BE2C (cell line): ENCODE measurements at regions not wholly inside any gene's neighbourhood (a gene's known extent, or its start where the extent isn't known, plus 50 kb on each side); places are given as distances from the start of the nearest gene placed in this dataset.
A peak's percentile ranks its signal among the peaks of the same experiment; 100 is the strongest.

Source experiments
- DNase-seq: peaks from one replicate; pipeline ENCODE4 v3.0.0-alpha.2; 2020
- H3K27me3 ChIP-seq: fragments of 250-450 bp; sonication (Bioruptor Pico); 2 replicates; pipeline ENCODE4 v1.5.1; 2020; ENCODE audit warnings: mild to moderate bottlenecking
- H3K36me3 ChIP-seq: fragments of 250-450 bp; sonication (Bioruptor Pico); 2 replicates; pipeline ENCODE4 v1.5.1; 2020; ENCODE audit warnings: mild to moderate bottlenecking
- H3K4me1 ChIP-seq: fragments of 250-450 bp; sonication (Bioruptor Pico); 2 replicates; pipeline ENCODE4 v1.5.1; 2020
- H3K4me3 ChIP-seq: 2 replicates; pipeline ENCODE4 v1.5.1; 2011; ENCODE audit warnings: low read depth, low read length
- H3K9me3 ChIP-seq: fragments of 250-450 bp; sonication (Bioruptor Pico); 2 replicates; pipeline ENCODE4 v1.5.1; 2020
- CTCF ChIP-seq: IDR thresholded peaks from 2 replicates; pipeline ENCODE4 v1.5.1; 2012; ENCODE audit warnings: mild to moderate bottlenecking, low read depth, low read length

DNA sequence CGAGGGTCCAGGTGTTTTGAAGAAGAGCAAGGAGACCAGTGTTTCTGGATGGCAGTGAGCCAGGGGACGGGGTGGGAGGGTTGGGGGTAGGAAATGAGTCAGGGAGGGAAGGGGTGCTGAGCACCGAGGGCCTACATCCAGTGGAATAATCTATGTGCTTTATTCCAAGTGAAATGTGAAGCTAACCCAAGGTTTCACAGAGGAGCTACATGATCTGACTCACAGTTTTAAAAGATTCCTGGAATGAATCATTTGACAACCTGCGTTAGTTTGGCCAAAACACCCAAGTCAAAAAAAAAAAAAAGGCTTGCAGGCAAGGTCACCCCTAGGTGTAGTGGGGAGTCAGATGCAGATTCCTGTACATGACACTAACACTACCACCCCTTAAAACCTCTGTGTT lies 419.7 kb upstream of the MEX3C start:
- H3K36me3 ChIP-seq: no peaks in the 10 kb centered on the region
- no peak for DNase-seq
- no peak overlapping the region for H3K4me3 ChIP-seq
- no peaks in the 10 kb centered on the region for H3K4me1 ChIP-seq
- no peaks in the 10 kb centered on the region for H3K9me3 ChIP-seq
- TF ChIP-seq CTCF: no peak
- H3K27me3 ChIP-seq: no peaks in the 10 kb centered on the region

- no peak for TF ChIP-seq CTCF
- no peak for DNase-seq
Measured at GRCh38 chr18:51617572-51618260, 420.2 kb upstream of the MEX3C start.

DNA sequence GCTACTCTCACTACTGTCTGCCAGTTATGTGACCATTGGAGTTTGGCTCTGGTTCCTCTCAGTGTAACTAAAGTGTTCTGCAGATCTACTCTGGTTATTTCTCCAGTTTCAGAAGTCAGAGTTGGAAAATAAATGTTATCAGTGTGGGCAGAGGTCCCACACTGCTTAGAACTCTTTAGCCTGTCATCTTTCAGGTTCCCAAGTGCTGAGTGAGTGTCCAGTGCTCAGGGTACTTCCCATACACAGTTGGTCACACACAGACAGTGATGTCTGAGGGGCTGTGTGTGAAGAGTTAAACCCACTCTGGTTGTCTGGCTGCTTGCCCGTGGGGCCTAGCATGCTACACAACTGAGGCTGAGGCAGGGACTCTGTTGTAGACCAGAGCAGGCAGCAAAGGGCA lies 421.8 kb upstream of the MEX3C start:
- Histone ChIP-seq H3K4me3 (no peak overlapping the region), H3K9me3 (no peaks in the 10 kb centered on the region), H3K36me3 (no peaks in the 10 kb centered on the region), H3K27me3 (no peaks in the 10 kb centered on the region), H3K4me1 (no peaks in the 10 kb centered on the region)
- no peak for TF ChIP-seq CTCF
- DNase-seq: no peak

More at GRCh38 chr18:51617572-51618260, 420.2 kb upstream of the MEX3C start:
- Histone ChIP-seq H3K27me3 (no peaks in the 10 kb centered on the region), H3K4me1 (no peaks in the 10 kb centered on the region), H3K36me3 (no peaks in the 10 kb centered on the region), H3K9me3 (no peaks in the 10 kb centered on the region), H3K4me3 (no peak overlapping the region)

- peak; percentile 81 for TF ChIP-seq CTCF
- no peaks in the 10 kb centered on the region for H3K36me3 ChIP-seq
- H3K9me3 ChIP-seq: no peaks in the 10 kb centered on the region
- no peak overlapping the region for H3K4me3 ChIP-seq
- DNase-seq: peak; percentile 56
- H3K27me3 ChIP-seq: no peaks in the 10 kb centered on the region
- no peaks in the 10 kb centered on the region for H3K4me1 ChIP-seq
Measured at GRCh38 chr18:51621113-51621863, 423.8 kb upstream of the MEX3C start.

- Histone ChIP-seq H3K27me3 (no peaks in the 10 kb centered on the region), H3K9me3 (no peaks in the 10 kb centered on the region), H3K36me3 (no peaks in the 10 kb centered on the region), H3K4me1 (no peaks in the 10 kb centered on the region), H3K4me3 (no peak overlapping the region)
- DNase-seq: no peak
- TF ChIP-seq CTCF: no peak
Measured at GRCh38 chr18:51621864-51622160, 424.3 kb upstream of the MEX3C start.

DNA sequence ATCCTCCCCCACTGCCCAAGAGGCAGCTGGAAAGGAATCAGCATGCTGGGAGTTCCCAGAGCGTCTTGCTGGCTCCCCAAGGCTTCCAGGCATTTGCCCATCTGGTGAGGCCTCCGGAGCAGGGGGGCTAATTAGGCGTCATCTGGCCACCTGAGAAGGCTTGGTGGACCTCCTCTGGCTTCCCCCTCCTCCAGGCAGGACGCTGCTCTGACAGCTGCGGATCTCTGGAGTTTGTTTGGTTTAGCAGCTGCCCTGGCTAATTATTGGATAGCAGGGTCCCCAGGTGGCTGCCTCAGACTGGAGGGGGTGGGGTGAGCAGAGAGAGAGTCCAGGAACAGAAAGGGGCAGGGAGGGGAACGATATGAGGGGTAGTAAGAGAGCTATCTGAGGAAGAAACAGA lies 425.2 kb upstream of the MEX3C start:
- Histone ChIP-seq H3K9me3 (no peaks in the 10 kb centered on the region), H3K4me1 (no peaks in the 10 kb centered on the region), H3K36me3 (no peaks in the 10 kb centered on the region), H3K27me3 (no peaks in the 10 kb centered on the region), H3K4me3 (no peak overlapping the region)
- no peak for TF ChIP-seq CTCF
- DNase-seq: peak; percentile 34
